MM.1S (cell line): ENCODE measurements at regions not wholly inside any gene's neighbourhood (a gene's known extent, or its start where the extent isn't known, plus 50 kb on each side); places are given as distances from the start of the nearest gene placed in this dataset.

Experiments used
- DNase-seq: peaks from one replicate; pipeline ENCODE4 v3.0.0-alpha.2; 2015
- H2AFZ ChIP-seq: fragments of 300-600 bp; sonication (generic); 2 replicates; pipeline ENCODE4 v1.6.0; 2016; ENCODE audit warnings: antibody characterized with exemption, low read length
- H3F3A ChIP-seq: fragments of 300-600 bp; sonication (generic); 2 replicates; pipeline ENCODE4 v1.6.1; 2016; ENCODE audit warnings: mild to moderate bottlenecking, antibody characterized with exemption, low read length, moderate library complexity, mixed read lengths; ENCODE audit not compliant: insufficient read depth
- H3K27ac ChIP-seq: fragments of 300-600 bp; sonication (generic); 2 replicates; pipeline ENCODE4 v1.5.1; 2016; ENCODE audit warnings: mild to moderate bottlenecking, low read length
- H3K27me3 ChIP-seq: fragments of 300-600 bp; sonication (generic); replicated peaks from 2 replicates; pipeline ENCODE4 v1.6.0; 2016; ENCODE audit warnings: low read length; ENCODE audit not compliant: insufficient read depth
- H3K36me3 ChIP-seq: fragments of 300-600 bp; sonication (generic); replicated peaks from 2 replicates; pipeline ENCODE4 v1.6.1; 2016; ENCODE audit warnings: mild to moderate bottlenecking, low read length, mixed read lengths; ENCODE audit not compliant: insufficient read depth
- H3K4me1 ChIP-seq: fragments of 300-600 bp; sonication (generic); 2 replicates; pipeline ENCODE4 v1.6.1; 2016; ENCODE audit warnings: low read length, mixed read lengths
- H3K4me2 ChIP-seq: fragments of 300-600 bp; sonication (generic); 2 replicates; pipeline ENCODE4 v1.6.0; 2016; ENCODE audit warnings: low read depth, low read length
- H3K4me3 ChIP-seq: fragments of 300-600 bp; sonication (generic); 2 replicates; pipeline ENCODE4 v1.5.1; 2016; ENCODE audit warnings: low read length, mixed read lengths
- H3K79me2 ChIP-seq: fragments of 300-600 bp; sonication (generic); 2 replicates; pipeline ENCODE4 v1.6.1; 2016; ENCODE audit warnings: mixed run types, low read length, mixed read lengths
- H3K9ac ChIP-seq: fragments of 300-600 bp; sonication (generic); 2 replicates; pipeline ENCODE4 v1.6.1; 2016; ENCODE audit warnings: low read length, mixed read lengths
- H3K9me2 ChIP-seq: fragments of 300-600 bp; sonication (generic); replicated peaks from 2 replicates; pipeline ENCODE4 v1.6.1; 2016; ENCODE audit warnings: mild to moderate bottlenecking, low read length, mixed read lengths; ENCODE audit not compliant: insufficient read depth
- H3K9me3 ChIP-seq: fragments of 300-600 bp; sonication (generic); replicated peaks from 2 replicates; pipeline ENCODE4 v1.6.1; 2016; ENCODE audit warnings: mild to moderate bottlenecking, low read length, mixed read lengths; ENCODE audit not compliant: insufficient read depth
- H4K20me1 ChIP-seq: fragments of 300-600 bp; sonication (generic); 2 replicates; pipeline ENCODE4 v1.6.1; 2016; ENCODE audit warnings: mild to moderate bottlenecking, low read length, moderate library complexity, mixed read lengths; ENCODE audit not compliant: insufficient read depth
- CTCF ChIP-seq: fragments of 300-600 bp; sonication (generic); IDR thresholded peaks from 2 replicates; pipeline ENCODE4 v1.5.1; 2016; ENCODE audit warnings: antibody characterized with exemption, low read length, mixed read lengths
- EZH2 ChIP-seq: fragments of 300-600 bp; sonication (generic); optimal IDR thresholded peaks from 2 replicates; pipeline ENCODE3; 2017; ENCODE audit warnings: low read depth, mild to moderate bottlenecking, antibody characterized with exemption, low read length, mixed read lengths
- EZH2phosphoT487 ChIP-seq: fragments of 300-600 bp; sonication (generic); IDR thresholded peaks from 2 replicates; pipeline ENCODE4 v1.6.1; 2018; ENCODE audit warnings: antibody characterized with exemption, low read length

GRCh38 chr12:127342861-127343260, 924.1 kb upstream of the TMEM132C start:
- DNase-seq: no peak
- H3K36me3 ChIP-seq: no peaks in the 10 kb centered on the region
- no peak for TF ChIP-seq CTCF
- TF ChIP-seq EZH2phosphoT487: no peak
- TF ChIP-seq EZH2: no peak
- no peak overlapping the region for H3K9ac ChIP-seq
- no peaks in the 10 kb centered on the region for H3K79me2 ChIP-seq
- H3K27me3 ChIP-seq: no peaks in the 10 kb centered on the region
- H3K4me3 ChIP-seq: no peak overlapping the region
- no peaks in the 10 kb centered on the region for H3K9me2 ChIP-seq
- H3K4me2 ChIP-seq: no peak overlapping the region
- no peak overlapping the region for H2AFZ ChIP-seq
- H3F3A ChIP-seq: no peaks in the 10 kb centered on the region
- H3K4me1 ChIP-seq: peaks cover 5% of the 10 kb centered on the region; the same call in 1 of the 2 replicates
- no peaks in the 10 kb centered on the region for H4K20me1 ChIP-seq
- no peak overlapping the region for H3K27ac ChIP-seq
- H3K9me3 ChIP-seq: no peaks in the 10 kb centered on the region

GRCh38 chr12:127343940-127344339, 923.0 kb upstream of the TMEM132C start:
- Histone ChIP-seq H3K9me2 (no peaks in the 10 kb centered on the region), H3K4me2 (no peak overlapping the region), H3F3A (no peaks in the 10 kb centered on the region), H3K9me3 (no peaks in the 10 kb centered on the region), H3K27me3 (no peaks in the 10 kb centered on the region), H4K20me1 (no peaks in the 10 kb centered on the region), H3K79me2 (no peaks in the 10 kb centered on the region), H3K4me1 (no peaks in the 10 kb centered on the region), H3K4me3 (no peak overlapping the region), H3K27ac (no peak overlapping the region), H2AFZ (no peak overlapping the region), H3K9ac (no peak overlapping the region), H3K36me3 (no peaks in the 10 kb centered on the region)
- no peak for DNase-seq
- TF ChIP-seq EZH2phosphoT487 (no peak), CTCF (no peak), EZH2 (no peak)

GRCh38 chr12:127351481-127352010, 915.4 kb upstream of the TMEM132C start:
- no peak overlapping the region for H3K9ac ChIP-seq
- no peaks in the 10 kb centered on the region for H3K27me3 ChIP-seq
- no peak overlapping the region for H2AFZ ChIP-seq
- no peaks in the 10 kb centered on the region for H3K79me2 ChIP-seq
- no peak for DNase-seq
- no peaks in the 10 kb centered on the region for H4K20me1 ChIP-seq
- no peaks in the 10 kb centered on the region for H3K9me3 ChIP-seq
- no peak overlapping the region for H3K27ac ChIP-seq
- H3K4me2 ChIP-seq: no peak overlapping the region
- no peaks in the 10 kb centered on the region for H3K4me1 ChIP-seq
- H3K9me2 ChIP-seq: no peaks in the 10 kb centered on the region
- TF ChIP-seq EZH2phosphoT487: no peak
- no peak for TF ChIP-seq EZH2
- no peak for TF ChIP-seq CTCF
- no peak overlapping the region for H3K4me3 ChIP-seq
- no peaks in the 10 kb centered on the region for H3F3A ChIP-seq
- H3K36me3 ChIP-seq: no peaks in the 10 kb centered on the region
